GM18907 (cell line): ENCODE measurements at regions not wholly inside any gene's neighbourhood (a gene's known extent, or its start where the extent isn't known, plus 50 kb on each side); places are given as distances from the start of the nearest gene placed in this dataset.

Source experiments
- ATAC-seq: cut with Tn5 transposase; IDR thresholded peaks from one replicate; pipeline ENCODE4 v1.9.1; 2021; ENCODE audit warnings: mild to moderate bottlenecking, moderate library complexity; ENCODE audit not compliant: unreplicated experiment

DNA sequence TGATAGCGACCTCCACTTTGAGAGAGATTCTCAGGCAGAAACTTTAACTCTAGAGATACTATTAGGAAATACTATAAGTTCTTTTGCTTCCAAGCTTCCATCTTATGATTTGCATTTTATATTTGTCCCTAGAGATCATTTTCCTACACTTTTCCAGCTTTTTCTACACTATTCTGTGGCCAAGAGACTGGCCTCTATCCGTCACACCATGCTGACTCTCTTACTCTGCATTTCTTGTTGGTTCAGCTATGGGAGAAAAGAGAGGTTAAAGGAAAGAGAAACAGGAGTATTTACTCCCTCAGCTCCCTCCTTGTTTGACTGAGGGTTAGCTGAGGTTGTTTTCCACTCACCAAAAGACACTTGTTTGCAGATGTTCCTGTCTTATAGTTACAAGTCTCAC lies 665.6 kb upstream of the CXADR start:
- ATAC-seq = no peak

GRCh38 chr21:16851054-16851453 lies 661.8 kb upstream of the CXADR start:
- no peak for ATAC-seq

- no peak for ATAC-seq
These were observed 657.6 kb upstream of the CXADR start for GRCh38 chr21:16855164-16855667.

DNA sequence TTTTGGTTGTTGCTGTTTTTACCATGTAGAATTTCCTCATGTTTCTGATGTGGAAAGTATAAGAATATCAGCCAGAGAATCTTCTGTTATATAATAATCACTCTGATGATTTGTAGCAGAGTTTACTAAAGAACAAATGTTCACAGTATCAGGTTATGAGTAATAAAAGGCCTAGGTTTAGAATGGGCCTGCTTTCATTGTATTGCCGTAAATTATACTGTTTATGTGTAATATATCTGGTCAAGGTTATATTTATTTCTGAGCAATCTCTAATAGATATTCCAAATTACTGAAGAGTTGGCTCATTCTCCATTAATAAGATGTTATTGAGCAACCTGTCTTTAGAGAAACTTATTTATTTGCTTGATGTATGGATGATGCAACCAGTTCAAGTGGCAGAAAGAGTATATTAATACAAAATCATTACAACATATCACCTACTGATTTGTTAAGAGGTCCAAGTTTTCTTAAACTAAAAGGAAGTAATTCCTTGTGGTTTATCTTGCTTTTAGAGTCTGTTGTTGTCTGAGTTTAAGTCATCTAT lies 649.4 kb upstream of the CXADR start:
- no peak for ATAC-seq

DNA sequence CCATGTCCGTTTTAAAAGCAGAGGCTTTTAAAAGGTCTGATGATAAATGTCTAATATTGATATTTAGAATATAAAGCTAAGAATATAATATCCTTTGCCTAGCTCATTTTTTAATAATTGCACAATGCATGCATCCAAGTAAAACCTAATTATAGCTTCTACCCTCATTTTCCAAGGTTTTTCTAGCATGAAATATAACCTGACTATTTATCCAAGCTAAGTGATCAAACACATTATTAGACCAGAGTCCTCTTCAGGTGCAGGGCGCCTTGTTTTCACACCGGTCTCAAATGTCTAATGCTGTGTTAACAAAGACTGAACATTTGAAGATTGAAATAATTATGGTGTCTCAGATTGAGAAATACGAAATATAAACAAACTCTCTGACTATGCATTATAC lies 648.9 kb upstream of the CXADR start:
- ATAC-seq = no peak

DNA sequence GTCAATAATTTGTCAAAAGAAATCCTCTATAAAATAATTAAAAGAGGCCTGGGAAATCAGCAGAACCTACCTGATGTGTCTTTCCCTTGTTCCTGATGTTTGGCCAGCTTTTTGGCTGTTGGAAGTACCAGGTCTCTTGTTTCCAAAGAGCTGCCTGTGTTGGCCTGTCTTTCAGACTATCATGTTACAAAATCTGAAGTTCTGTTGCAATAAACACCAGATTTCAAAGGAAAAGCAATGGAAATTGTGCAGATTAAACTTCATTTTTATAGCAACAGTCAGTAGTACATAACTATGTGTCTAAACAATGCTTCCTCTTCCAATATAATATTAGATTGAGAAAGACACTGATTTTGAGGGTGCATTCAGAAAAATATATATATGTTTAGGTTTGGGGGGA lies 647.2 kb upstream of the CXADR start:
- no peak for ATAC-seq

DNA sequence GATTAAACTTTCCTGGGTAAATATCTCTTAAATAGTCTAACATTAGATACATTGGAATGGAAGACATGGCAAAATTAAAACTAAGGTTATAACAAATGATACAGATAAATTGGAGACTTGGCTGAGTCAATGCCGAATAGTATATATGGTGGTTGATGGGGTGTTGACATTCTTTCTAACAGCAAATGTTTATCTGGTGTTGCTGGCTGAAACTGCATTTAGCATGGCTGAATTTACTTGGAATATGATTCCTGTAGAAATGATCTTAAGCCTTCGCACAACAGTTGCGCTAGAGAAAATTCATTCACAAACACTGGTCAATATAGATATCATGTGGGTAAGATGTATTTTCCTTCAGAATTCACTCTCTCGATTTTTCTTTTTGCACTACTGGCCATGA lies 646.0 kb upstream of the CXADR start:
- no peak for ATAC-seq

DNA sequence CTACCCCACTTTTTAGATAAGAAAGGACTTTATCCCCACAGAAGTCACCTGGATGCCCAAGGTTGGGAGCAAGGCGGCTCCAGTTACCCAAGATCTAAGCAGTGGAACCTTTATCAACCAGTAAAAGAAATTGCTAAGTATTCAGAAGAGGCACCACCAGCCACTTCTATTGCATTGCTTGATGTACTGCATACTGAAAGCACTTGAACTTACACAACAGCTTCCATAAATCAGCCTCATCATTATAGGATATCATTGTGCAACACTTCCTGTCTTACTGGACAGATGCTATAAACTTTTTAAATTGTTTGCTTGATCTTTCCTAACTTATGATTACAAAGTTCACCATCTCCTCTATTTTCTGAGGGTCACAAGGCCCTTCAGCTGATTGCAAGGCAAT lies 642.7 kb upstream of the CXADR start:
- no peak for ATAC-seq

- ATAC-seq = no peak
These were observed 640.2 kb upstream of the CXADR start for GRCh38 chr21:16872616-16873015.

DNA sequence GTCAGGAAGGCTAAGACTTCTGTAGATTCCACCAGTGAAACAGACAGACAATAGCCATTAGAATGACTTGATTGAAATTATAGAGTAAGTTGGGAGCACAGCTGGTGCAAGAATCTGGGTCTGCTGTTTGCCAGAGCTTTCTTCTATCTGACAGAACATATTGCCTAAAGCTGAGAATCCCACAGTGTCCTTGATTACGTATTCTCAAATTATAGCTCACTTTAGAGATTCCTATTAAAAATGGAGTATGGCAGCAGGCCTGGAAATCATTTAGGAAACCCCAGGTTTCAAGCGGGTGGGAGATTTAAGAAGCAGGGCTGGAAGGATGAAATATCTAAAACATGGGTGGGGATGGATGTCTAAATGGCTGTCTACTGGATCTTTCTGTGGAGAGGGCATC lies 639.7 kb upstream of the CXADR start:
- ATAC-seq = no peak

GRCh38 chr21:16873596-16873995 lies 639.2 kb upstream of the CXADR start:
- no peak for ATAC-seq

DNA sequence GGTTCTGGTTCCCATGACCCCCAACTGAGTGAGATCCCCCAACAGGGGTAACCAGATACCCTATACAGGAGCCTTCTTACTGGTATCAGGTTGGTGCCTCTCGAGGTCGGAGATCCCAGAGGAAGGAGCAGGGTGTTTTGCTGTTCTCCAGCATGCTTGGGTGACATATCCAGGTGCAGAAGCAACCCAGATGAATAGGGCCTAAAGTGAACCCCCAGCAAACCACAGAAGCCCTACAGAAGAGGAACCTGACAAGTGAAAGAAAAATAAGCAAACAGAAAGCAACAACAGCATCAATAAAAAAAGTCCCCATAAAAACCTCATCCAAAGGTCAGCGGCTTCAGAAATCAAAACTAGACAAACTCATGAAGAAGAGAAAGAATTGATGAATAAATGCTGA lies 633.4 kb upstream of the CXADR start:
- no peak for ATAC-seq

DNA sequence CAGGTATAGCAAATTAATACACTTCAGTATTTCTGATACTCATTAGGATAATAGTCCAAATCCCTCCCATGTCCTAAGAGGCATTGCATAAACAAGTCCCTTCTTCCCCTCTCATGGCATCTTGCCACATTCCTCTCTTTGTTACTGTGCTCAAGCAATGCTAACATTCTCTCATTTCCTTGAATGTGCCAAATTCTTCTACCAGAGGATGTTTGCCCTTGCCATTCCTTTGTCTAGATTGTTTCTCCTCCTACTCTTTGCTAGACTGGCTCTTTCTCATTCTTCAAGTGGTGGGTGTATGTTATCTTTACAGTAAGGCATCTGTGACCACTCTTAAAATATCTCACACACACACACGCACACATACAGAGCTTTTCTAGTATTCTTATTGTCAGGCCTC lies 621.0 kb upstream of the CXADR start:
- no peak for ATAC-seq

- ATAC-seq = no peak
These were observed 612.2 kb upstream of the CXADR start for GRCh38 chr21:16900685-16901084.

GRCh38 chr21:16908077-16908476 lies 604.8 kb upstream of the CXADR start:
- ATAC-seq = no peak

DNA sequence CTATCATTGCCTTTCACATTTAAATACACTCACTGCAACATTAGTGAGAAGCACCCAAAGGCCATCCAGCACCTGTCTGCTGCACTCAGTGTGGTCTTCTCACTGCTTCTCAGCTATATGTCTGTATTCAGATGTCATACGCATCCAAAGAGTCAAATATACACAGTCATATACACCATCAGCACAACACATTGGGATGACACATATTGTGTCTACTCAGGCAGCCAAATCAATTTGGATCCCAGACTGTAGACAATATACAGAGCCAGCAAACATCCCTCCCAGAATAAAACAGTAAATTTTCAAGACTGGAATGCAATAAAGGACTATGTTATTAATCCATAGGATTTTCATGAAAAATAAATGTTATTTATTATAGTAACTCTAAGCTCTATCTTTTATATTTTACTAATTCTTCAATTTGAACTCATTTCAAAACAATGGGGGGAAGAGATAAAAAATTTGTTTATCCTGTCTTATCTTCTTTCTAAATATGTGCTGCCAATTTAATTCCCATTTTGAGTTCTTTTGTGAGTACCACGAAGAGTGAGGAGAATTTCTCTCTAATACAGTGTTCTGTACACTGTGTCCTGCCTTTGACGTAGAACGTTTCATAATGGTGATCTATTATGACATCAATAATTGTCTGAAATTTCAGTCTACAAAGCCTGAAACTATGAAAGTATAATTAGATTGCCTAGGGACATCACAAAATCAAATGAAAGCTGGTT lies 602.2 kb upstream of the CXADR start:
- no peak for ATAC-seq

GRCh38 chr21:16911166-16911607 lies 601.7 kb upstream of the CXADR start:
- no peak for ATAC-seq

DNA sequence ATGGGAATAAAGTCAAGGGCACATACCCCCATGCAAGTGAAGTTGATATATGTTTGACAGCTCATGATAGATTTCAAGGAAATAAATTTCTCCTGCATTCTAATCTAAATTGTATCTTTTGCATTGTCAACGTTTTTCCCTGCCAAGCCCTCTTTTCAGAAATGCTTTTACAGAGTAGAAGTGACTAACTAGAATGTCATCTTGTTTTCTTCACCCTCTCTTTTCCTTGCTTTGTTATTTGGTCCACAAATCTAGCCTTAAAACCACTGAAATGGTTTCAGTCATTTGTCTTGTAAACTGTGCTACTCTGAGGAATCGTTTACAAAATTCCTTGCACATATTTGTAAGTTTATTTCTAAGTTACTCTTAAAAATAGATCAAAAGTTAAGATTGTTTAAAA lies 600.8 kb upstream of the CXADR start:
- no peak for ATAC-seq

DNA sequence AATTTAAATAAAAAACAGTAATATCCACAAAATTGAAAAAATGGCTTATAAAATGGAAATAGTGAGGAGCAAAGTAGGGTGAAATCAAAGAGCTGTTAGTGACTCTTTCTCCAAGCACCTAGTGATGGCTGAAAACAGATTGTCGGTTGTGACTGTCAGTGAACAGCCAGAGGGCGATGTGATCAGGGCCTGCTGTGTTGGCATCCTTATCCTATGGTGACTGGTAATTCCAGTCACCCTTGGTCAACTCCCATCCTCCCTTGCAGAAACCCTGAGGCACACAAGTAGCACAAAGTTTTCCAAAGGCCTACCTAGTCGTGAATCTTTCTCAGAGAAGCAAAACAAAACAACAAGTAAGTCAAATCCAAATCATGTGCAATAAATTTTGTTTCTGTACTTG lies 599.8 kb upstream of the CXADR start:
- no peak for ATAC-seq

- ATAC-seq = no peak
These were observed 584.4 kb upstream of the CXADR start for GRCh38 chr21:16928439-16928838.

GRCh38 chr21:16932314-16932713 lies 580.5 kb upstream of the CXADR start:
- no peak for ATAC-seq

- no peak for ATAC-seq
These were observed 570.1 kb upstream of the CXADR start for GRCh38 chr21:16942703-16943102.

- ATAC-seq = no peak
These were observed 569.6 kb upstream of the CXADR start for GRCh38 chr21:16943231-16943630.
